Activated T-helper 17 cell treated with anti-CD3 and anti-CD28 coated beads, Interleukin-2, amount 50 U/mL, for 72 hours (primary cell): ENCODE measurements at regions not wholly inside any gene's neighbourhood (a gene's known extent, or its start where the extent isn't known, plus 50 kb on each side); places are given as distances from the start of the nearest gene placed in this dataset.

Source experiments
- ATAC-seq: fragments of 150-1000 bp; cut with Tn5 transposase; replicated peaks from 2 replicates; pipeline ENCODE4 v1.10.0; 2021; ENCODE audit warnings: mild to moderate bottlenecking, moderate library complexity
- H3K27ac Mint-ChIP-seq: one replicate; pipeline ENCODE4 v1.8.0; 2022; ENCODE audit warnings: mixed read lengths
- H3K27me3 Mint-ChIP-seq: one replicate; pipeline ENCODE4 v1.8.0; 2022; ENCODE audit warnings: mixed read lengths
- H3K36me3 Mint-ChIP-seq: one replicate; pipeline ENCODE4 v1.8.0; 2022; ENCODE audit warnings: low read depth, mild to moderate bottlenecking, mixed read lengths
- H3K4me1 Mint-ChIP-seq: one replicate; pipeline ENCODE4 v1.8.0; 2022; ENCODE audit warnings: mixed read lengths
- H3K4me3 Mint-ChIP-seq: one replicate; pipeline ENCODE4 v1.8.0; 2022; ENCODE audit warnings: mild to moderate bottlenecking, mixed read lengths
- H3K9me3 Mint-ChIP-seq: one replicate; pipeline ENCODE4 v1.8.0; 2022; ENCODE audit warnings: mixed read lengths

- H3K36me3 Mint-ChIP-seq: no peaks in the 10 kb centered on the region
- no peaks in the 10 kb centered on the region for H3K4me1 Mint-ChIP-seq
- no peaks in the 10 kb centered on the region for H3K9me3 Mint-ChIP-seq
- ATAC-seq: no peak
- H3K4me3 Mint-ChIP-seq: no peak overlapping the region
- no peak overlapping the region for H3K27ac Mint-ChIP-seq
- peaks cover 5% of the 10 kb centered on the region for H3K27me3 Mint-ChIP-seq
Measured at GRCh38 chr2:84052913-84053312, 406.2 kb downstream of the SUCLG1 start.

GRCh38 chr2:84052043-84052442 is 407.0 kb downstream of the SUCLG1 start:
- Mint-ChIP-seq H3K9me3 (no peaks in the 10 kb centered on the region), H3K4me3 (no peak overlapping the region), H3K36me3 (no peaks in the 10 kb centered on the region), H3K27ac (no peak overlapping the region), H3K27me3 (peaks cover 2% of the 10 kb centered on the region), H3K4me1 (no peaks in the 10 kb centered on the region)
- no peak for ATAC-seq

- Mint-ChIP-seq H3K4me1 (no peaks in the 10 kb centered on the region), H3K27ac (no peak overlapping the region), H3K27me3 (peaks cover 12% of the 10 kb centered on the region), H3K36me3 (no peaks in the 10 kb centered on the region), H3K4me3 (no peak overlapping the region), H3K9me3 (no peaks in the 10 kb centered on the region)
- no peak for ATAC-seq
Measured at GRCh38 chr2:84048964-84049363, 410.1 kb downstream of the SUCLG1 start.

- no peaks in the 10 kb centered on the region for H3K36me3 Mint-ChIP-seq
- peaks cover 21% of the 10 kb centered on the region for H3K27me3 Mint-ChIP-seq
Measured at GRCh38 chr2:84041506-84041905, 417.6 kb downstream of the SUCLG1 start.

GRCh38 chr2:84040281-84040680 is 418.8 kb downstream of the SUCLG1 start:
- H3K9me3 Mint-ChIP-seq: no peaks in the 10 kb centered on the region
- H3K4me1 Mint-ChIP-seq: no peaks in the 10 kb centered on the region
- H3K4me3 Mint-ChIP-seq: no peak overlapping the region
- H3K36me3 Mint-ChIP-seq: no peaks in the 10 kb centered on the region
- no peak overlapping the region for H3K27ac Mint-ChIP-seq
- ATAC-seq: no peak
- H3K27me3 Mint-ChIP-seq: peaks cover 14% of the 10 kb centered on the region

More at GRCh38 chr2:84041506-84041905, 417.6 kb downstream of the SUCLG1 start:
- no peak for ATAC-seq
- no peaks in the 10 kb centered on the region for H3K4me1 Mint-ChIP-seq
- no peaks in the 10 kb centered on the region for H3K9me3 Mint-ChIP-seq
- no peak overlapping the region for H3K4me3 Mint-ChIP-seq
- no peak overlapping the region for H3K27ac Mint-ChIP-seq

GRCh38 chr2:84038866-84039265 is 420.2 kb downstream of the SUCLG1 start:
- ATAC-seq: no peak
- Mint-ChIP-seq H3K9me3 (no peaks in the 10 kb centered on the region), H3K36me3 (no peaks in the 10 kb centered on the region), H3K4me1 (peaks cover under 1% of the 10 kb centered on the region), H3K27me3 (peaks cover 8% of the 10 kb centered on the region), H3K27ac (no peak overlapping the region), H3K4me3 (no peak overlapping the region)

- Mint-ChIP-seq H3K36me3 (no peaks in the 10 kb centered on the region), H3K9me3 (no peaks in the 10 kb centered on the region), H3K27ac (no peak overlapping the region), H3K4me1 (peaks cover 7% of the 10 kb centered on the region), H3K4me3 (peak overlapping the region; percentile 9), H3K27me3 (no peaks in the 10 kb centered on the region)
- ATAC-seq: no peak
Measured at GRCh38 chr2:84033347-84033974, 425.6 kb downstream of the SUCLG1 start.

GRCh38 chr2:84031312-84032050 is 427.6 kb downstream of the SUCLG1 start:
- no peaks in the 10 kb centered on the region for H3K27me3 Mint-ChIP-seq
- H3K27ac Mint-ChIP-seq: no peak overlapping the region
- H3K4me1 Mint-ChIP-seq: peaks cover 7% of the 10 kb centered on the region
- no peaks in the 10 kb centered on the region for H3K9me3 Mint-ChIP-seq
- H3K36me3 Mint-ChIP-seq: no peaks in the 10 kb centered on the region
- no peak overlapping the region for H3K4me3 Mint-ChIP-seq
- no peak for ATAC-seq

- Mint-ChIP-seq H3K27ac (no peak overlapping the region), H3K27me3 (no peaks in the 10 kb centered on the region)
Measured at GRCh38 chr2:84029903-84030575, 429.0 kb downstream of the SUCLG1 start.

GRCh38 chr2:84026818-84027217 is 432.3 kb downstream of the SUCLG1 start:
- Mint-ChIP-seq H3K9me3 (no peaks in the 10 kb centered on the region), H3K4me3 (no peak overlapping the region), H3K27ac (no peak overlapping the region), H3K27me3 (peaks cover 4% of the 10 kb centered on the region), H3K36me3 (no peaks in the 10 kb centered on the region), H3K4me1 (no peaks in the 10 kb centered on the region)
- ATAC-seq: no peak

More at GRCh38 chr2:84029903-84030575, 429.0 kb downstream of the SUCLG1 start:
- Mint-ChIP-seq H3K4me1 (peaks cover 7% of the 10 kb centered on the region), H3K4me3 (no peak overlapping the region), H3K36me3 (no peaks in the 10 kb centered on the region), H3K9me3 (no peaks in the 10 kb centered on the region)
- no peak for ATAC-seq

GRCh38 chr2:84022810-84023431 is 436.2 kb downstream of the SUCLG1 start:
- no peak overlapping the region for H3K27ac Mint-ChIP-seq
- no peaks in the 10 kb centered on the region for H3K36me3 Mint-ChIP-seq

GRCh38 chr2:84017010-84017409 is 442.1 kb downstream of the SUCLG1 start:
- H3K4me3 Mint-ChIP-seq: no peak overlapping the region
- H3K27me3 Mint-ChIP-seq: peaks cover 2% of the 10 kb centered on the region
- no peak overlapping the region for H3K27ac Mint-ChIP-seq
- ATAC-seq: no peak
- H3K36me3 Mint-ChIP-seq: no peaks in the 10 kb centered on the region
- no peaks in the 10 kb centered on the region for H3K4me1 Mint-ChIP-seq
- no peaks in the 10 kb centered on the region for H3K9me3 Mint-ChIP-seq

More at GRCh38 chr2:84022810-84023431, 436.2 kb downstream of the SUCLG1 start:
- H3K27me3 Mint-ChIP-seq: peaks cover 4% of the 10 kb centered on the region
- no peak for ATAC-seq
- no peak overlapping the region for H3K4me3 Mint-ChIP-seq
- H3K4me1 Mint-ChIP-seq: no peaks in the 10 kb centered on the region
- no peaks in the 10 kb centered on the region for H3K9me3 Mint-ChIP-seq

- H3K27me3 Mint-ChIP-seq: peaks cover 3% of the 10 kb centered on the region
- no peaks in the 10 kb centered on the region for H3K36me3 Mint-ChIP-seq
- no peaks in the 10 kb centered on the region for H3K9me3 Mint-ChIP-seq
- no peak overlapping the region for H3K4me3 Mint-ChIP-seq
- ATAC-seq: no peak
- H3K4me1 Mint-ChIP-seq: no peaks in the 10 kb centered on the region
- H3K27ac Mint-ChIP-seq: no peak overlapping the region
Measured at GRCh38 chr2:84016183-84016582, 442.9 kb downstream of the SUCLG1 start.

- no peak for ATAC-seq
- Mint-ChIP-seq H3K4me3 (no peak overlapping the region), H3K9me3 (no peaks in the 10 kb centered on the region), H3K4me1 (no peaks in the 10 kb centered on the region), H3K27ac (no peak overlapping the region), H3K27me3 (peaks cover 20% of the 10 kb centered on the region), H3K36me3 (no peaks in the 10 kb centered on the region)
Measured at GRCh38 chr2:83997889-83998288, 461.2 kb downstream of the SUCLG1 start.
